Fibroblast of the aortic adventitia (primary cell): ENCODE measurements at regions not wholly inside any gene's neighbourhood (a gene's known extent, or its start where the extent isn't known, plus 50 kb on each side); places are given as distances from the start of the nearest gene placed in this dataset.

Experiments used
- DNase-seq: peaks from one replicate; pipeline ENCODE4 v3.0.0-alpha.2; 2010; ENCODE audit warnings: low read depth
- H3K4me3 ChIP-seq: 2 replicates; pipeline ENCODE4 v1.5.1; 2011; ENCODE audit warnings: low read depth, mild to moderate bottlenecking, control low read depth, low read length, moderate library complexity
- TF ChIP-seq, protein P1 (sequence below): IDR thresholded peaks from 2 replicates; pipeline ENCODE4 v1.5.1; 2011; ENCODE audit warnings: mild to moderate bottlenecking, low read length, control low read depth, inconsistent platforms; ENCODE audit not compliant: insufficient read depth

DNA sequence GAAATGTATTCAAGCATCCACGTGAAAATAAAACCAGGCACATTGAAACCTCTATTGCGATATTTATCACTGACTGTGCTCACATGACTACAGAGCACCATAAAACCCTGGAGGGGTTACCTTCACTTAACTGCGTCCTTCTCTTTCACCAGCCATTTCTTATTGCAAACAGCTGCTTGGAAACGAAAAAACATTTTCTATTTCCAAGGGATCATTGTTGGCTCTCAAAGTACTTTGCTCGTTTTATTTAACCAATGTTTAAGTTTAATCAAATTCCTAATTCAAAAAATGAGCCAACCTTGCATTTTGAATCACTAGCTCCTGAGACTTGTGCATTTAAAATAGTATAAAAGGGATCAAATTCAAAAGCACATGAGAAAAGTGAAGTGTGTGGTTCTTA lies 134.4 kb downstream of the OSR1 start:
- DNase-seq: no peak
- TF ChIP-seq, protein P1, sequence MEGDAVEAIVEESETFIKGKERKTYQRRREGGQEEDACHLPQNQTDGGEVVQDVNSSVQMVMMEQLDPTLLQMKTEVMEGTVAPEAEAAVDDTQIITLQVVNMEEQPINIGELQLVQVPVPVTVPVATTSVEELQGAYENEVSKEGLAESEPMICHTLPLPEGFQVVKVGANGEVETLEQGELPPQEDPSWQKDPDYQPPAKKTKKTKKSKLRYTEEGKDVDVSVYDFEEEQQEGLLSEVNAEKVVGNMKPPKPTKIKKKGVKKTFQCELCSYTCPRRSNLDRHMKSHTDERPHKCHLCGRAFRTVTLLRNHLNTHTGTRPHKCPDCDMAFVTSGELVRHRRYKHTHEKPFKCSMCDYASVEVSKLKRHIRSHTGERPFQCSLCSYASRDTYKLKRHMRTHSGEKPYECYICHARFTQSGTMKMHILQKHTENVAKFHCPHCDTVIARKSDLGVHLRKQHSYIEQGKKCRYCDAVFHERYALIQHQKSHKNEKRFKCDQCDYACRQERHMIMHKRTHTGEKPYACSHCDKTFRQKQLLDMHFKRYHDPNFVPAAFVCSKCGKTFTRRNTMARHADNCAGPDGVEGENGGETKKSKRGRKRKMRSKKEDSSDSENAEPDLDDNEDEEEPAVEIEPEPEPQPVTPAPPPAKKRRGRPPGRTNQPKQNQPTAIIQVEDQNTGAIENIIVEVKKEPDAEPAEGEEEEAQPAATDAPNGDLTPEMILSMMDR: no peak

DNA sequence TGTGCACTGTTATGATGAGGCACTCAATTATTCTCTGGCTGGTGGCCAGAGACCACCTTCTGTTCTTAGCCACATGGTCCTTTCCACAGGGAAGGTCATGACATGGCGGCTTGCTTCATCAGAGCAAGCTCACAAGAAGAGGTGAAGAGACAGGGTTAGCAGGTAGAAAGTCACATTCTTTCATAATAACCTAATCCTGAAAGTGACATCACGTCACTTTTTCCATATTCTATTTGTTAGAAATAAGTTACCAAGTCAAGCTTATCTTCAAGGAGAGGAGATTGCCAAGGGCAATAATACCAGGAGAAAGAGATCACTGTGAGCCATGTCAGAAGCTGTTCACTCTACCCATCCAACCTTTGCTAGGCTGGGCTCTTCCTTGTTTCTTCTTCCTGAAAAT lies 139.4 kb downstream of the OSR1 start:
- no peak overlapping the region for H3K4me3 ChIP-seq
- TF ChIP-seq, protein P1: no peak
- no peak for DNase-seq

More for the DNA sequence above, 134.4 kb downstream of the OSR1 start:
- H3K4me3 ChIP-seq: no peak overlapping the region

DNA sequence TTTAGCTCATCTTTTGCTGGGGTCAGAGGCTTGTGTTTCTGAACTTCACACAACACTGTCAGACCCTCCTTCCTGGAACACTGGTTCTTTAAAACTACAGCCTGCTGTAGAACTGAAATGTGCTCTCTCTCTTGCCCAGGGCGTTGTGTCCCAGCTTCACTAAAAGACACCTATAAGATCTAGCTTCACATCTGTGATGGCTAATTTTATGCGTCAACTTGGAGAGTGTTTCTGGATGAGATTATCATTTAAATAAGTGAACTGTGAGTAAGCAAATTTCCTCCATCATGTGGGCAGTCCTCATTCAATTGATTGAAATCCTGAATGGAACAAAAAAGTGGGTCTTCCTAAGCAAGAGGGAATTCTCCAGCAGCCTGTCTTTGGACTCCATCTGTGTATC lies 140.3 kb downstream of the OSR1 start:
- TF ChIP-seq, protein P1: no peak
- DNase-seq: no peak
- no peak overlapping the region for H3K4me3 ChIP-seq

DNA sequence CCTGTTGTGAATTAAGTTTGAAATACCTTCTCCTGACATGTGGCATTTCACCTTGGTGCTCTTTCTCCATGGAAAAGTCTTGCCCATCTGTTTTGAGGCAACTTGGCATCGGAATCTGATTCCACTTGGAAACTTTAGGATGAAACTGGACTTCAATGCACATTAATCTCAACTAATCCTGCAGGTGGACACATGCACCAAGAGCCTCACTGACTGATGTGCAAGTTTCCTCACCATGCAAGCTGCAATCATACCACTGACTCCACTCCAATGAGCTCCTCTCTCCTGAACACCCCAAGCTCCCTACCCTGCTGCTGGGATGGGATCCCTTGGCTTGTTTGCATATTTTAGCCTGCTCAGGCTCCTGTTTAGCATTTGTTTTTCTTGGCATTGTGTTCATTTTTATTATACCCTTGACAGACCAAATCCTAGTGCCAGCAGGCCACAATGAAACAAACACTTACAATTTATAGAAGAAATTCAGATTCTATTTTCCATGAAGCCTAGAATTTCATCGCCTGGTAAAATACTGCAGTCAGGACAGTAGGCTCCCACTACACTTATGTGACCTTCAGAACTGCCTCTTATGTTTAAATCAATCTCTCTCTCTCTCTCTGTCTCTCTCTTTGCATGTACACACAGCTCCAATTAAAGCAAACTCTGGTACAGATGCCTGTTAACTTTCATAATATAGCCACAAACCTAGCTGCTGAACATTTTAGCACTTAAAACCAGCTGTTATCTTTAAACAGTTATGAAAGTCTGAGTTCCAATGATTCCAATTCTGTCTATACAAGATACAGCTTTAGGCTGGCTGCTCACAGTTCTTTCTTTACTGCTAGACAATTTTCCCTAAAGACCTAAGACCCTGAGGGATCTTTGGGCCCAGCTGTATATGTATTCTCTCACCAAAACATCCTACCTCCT lies 141.5 kb downstream of the OSR1 start:
- no peak for DNase-seq
- TF ChIP-seq, protein P1: no peak
- H3K4me3 ChIP-seq: no peak overlapping the region

DNA sequence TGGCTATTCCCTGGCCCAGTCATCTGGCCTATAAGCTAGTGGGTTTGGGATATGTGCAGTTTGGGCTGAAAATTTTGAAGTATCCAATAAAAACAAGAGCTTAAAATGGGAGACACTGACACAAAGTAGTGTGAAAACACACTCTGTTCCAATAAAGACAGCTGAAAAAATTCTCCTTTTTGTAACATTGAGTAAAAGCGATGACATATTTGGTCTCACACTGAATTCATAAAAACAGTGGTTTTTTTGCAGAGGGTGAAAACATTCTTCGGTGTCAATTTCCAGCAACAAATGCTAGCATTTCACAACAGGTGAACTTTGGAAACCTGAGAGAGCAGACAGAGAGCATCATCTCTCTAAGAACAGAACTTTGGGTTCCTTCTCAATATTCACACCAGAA lies 142.2 kb downstream of the OSR1 start:
- TF ChIP-seq, protein P1: no peak
- no peak overlapping the region for H3K4me3 ChIP-seq
- DNase-seq: no peak

DNA sequence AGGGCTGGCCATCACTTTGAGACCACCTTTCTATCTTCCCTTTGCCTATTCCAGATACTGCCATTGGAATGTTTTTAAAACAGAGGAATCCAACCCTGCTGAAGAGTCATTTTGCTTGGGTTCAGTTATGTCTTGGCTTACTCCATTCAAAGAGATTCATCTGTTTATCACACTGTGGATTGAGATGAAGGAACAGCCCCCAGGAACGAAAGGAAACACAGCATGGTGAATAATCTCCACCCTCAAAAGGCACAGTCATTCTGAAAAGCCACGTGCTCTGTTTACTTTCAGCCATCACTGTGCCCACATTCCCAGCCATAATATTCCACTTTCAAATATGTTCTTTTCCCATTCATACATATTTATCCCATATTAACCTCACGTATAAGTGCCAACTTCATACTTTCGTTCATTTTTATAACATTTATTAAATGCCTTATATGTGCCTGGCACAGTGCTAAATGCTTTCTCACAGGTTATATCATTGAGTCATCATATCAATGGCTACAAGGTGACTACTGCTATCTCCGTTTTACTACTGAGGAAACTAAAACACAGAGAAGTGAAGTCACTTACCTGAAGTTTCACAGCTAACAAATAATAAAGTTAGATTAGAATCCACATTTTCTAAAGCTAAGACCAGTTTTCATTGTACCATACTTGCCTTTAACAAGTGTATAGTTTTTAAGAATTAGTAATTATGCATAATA lies 143.6 kb downstream of the OSR1 start:
- DNase-seq: no peak
- TF ChIP-seq, protein P1: no peak

More for the DNA sequence above, 143.6 kb downstream of the OSR1 start:
- no peak overlapping the region for H3K4me3 ChIP-seq
